Activated T-cell treated with anti-CD3 and anti-CD28 coated beads, Interleukin-2, amount 50 U/mL, for 4 hours (primary cell): ENCODE measurements at regions not wholly inside any gene's neighbourhood (a gene's known extent, or its start where the extent isn't known, plus 50 kb on each side); places are given as distances from the start of the nearest gene placed in this dataset.

Experiments used
- ATAC-seq, 2 donors: fragments of 200-7000 bp; cut with Tn5 transposase; one replicate each; pipeline ENCODE4 v1.10.0; 2021
- DNase-seq: peaks from one replicate; pipeline ENCODE4 v3.0.0-alpha.2; 2020
- H3K27me3 Mint-ChIP-seq: one replicate; pipeline ENCODE4 v1.8.0; 2021; ENCODE audit warnings: low read depth, mixed read lengths
- H3K36me3 Mint-ChIP-seq: one replicate; pipeline ENCODE4 v1.8.0; 2022; ENCODE audit warnings: mixed read lengths; ENCODE audit not compliant: insufficient read depth
- H3K4me1 Mint-ChIP-seq: one replicate; pipeline ENCODE4 v1.8.0; 2021; ENCODE audit warnings: low read depth, mixed read lengths
- H3K4me3 Mint-ChIP-seq: one replicate; pipeline ENCODE4 v1.8.0; 2021; ENCODE audit warnings: mild to moderate bottlenecking, moderate library complexity, mixed read lengths
- H3K9me3 Mint-ChIP-seq: one replicate; pipeline ENCODE4 v1.8.0; 2021; ENCODE audit warnings: mixed read lengths

DNA sequence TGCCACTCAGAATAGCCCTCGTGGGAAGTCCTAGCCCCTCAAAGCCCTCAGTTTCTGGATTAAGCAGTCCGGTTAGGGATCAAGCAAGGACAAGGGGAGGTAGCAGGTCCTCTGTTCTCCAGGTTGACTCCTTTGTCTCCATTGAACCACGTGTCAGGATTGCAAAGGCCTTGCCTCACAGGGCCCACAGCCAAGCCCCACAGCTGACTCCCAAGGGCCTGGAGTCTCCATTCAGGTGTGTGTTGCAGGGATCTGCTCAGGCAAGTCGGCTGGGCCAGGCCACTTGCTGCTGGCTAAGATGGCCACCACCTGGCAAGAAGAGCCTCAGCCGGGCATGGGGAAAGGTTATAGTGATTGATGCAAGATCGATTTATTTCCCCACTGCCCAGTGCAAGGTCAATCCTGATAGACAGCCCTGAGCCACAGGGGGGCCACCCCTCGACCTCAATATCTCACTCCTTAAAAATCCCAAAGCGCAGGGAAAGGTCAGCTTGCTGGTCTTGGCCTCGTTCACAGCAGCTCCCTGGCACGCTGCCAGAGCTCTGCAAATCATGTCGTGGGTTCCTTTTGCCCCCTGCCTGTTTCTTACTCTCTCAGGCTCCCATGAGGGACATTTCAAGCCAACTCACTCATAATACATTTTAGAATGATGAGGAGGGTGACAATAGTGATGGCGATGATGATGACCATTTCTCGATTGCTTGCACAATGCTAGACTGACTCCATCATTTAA lies 75.9 kb downstream of the EDN3 start:
- Mint-ChIP-seq H3K4me3 (no peak overlapping the region), H3K27me3 (peaks cover 12% of the 10 kb centered on the region), H3K4me1 (no peaks in the 10 kb centered on the region), H3K36me3 (no peaks in the 10 kb centered on the region), H3K9me3 (no peaks in the 10 kb centered on the region)
- DNase-seq (no peak), ATAC-seq (no peak)

DNA sequence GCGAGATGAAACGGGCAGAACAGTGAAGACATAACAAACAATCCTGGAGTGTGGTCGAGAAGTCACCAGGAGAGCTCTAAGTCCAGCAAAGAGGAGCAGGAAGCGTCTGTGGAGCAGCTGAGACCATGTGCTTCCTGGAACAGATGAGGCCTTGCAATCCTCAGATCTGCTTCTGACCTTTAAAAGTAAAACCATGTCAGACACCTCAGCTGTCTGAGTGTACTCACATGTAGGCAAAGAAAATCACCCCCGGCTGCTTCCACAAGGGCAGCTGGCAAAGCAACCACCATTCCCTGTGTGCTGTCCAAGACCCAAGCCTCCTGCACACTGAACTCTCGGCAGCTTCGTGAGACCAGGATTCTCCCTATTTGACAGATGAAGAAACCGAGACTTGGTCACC lies 76.6 kb downstream of the EDN3 start:
- no peaks in the 10 kb centered on the region for H3K36me3 Mint-ChIP-seq
- H3K27me3 Mint-ChIP-seq = peaks cover 12% of the 10 kb centered on the region
- ATAC-seq (no peak), DNase-seq (no peak)
- H3K4me1 Mint-ChIP-seq = no peaks in the 10 kb centered on the region
- no peak overlapping the region for H3K4me3 Mint-ChIP-seq
- no peaks in the 10 kb centered on the region for H3K9me3 Mint-ChIP-seq

DNA sequence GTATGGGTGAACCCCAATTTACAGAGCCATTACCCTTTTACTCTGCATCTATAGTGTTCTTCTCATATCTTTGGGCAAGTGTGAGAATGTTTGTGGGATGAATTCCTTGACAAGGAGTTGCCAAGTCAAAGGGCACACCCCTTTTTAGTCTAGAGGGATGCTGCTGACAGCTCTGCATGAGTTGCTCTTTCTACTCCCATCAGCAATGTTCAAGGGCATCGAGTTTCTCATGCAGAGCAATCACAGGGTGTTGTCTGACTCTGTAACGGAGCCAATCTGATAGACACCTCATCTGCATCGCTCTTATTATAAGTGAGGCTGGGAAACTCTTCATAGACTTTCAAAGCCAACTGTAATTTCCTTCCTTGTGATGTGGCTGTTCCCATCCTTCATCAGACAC lies 77.4 kb downstream of the EDN3 start:
- H3K27me3 Mint-ChIP-seq = peaks cover 8% of the 10 kb centered on the region
- H3K4me1 Mint-ChIP-seq = no peaks in the 10 kb centered on the region
- no peaks in the 10 kb centered on the region for H3K9me3 Mint-ChIP-seq
- ATAC-seq (no peak), DNase-seq (no peak)
- H3K4me3 Mint-ChIP-seq = no peak overlapping the region
- H3K36me3 Mint-ChIP-seq = no peaks in the 10 kb centered on the region

DNA sequence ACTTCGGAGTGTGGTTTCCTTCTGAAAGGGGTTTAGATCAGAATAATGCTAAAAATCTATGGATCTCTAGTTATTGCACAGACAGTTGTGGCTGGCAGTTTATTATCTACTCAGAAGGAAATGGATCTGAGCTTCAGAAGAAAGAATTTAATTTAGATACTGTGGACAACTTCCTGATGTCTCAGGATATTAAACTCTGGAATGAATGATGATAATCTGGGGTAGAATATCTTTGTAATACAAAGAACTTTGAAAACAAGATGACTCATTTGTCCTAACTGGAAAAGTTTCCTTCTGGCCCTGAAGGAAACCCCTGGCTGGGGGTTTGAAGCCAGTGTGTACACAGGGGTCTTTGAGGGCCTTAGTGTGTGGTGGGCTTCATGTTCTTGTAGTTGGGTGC lies 78.0 kb downstream of the EDN3 start:
- peaks cover 4% of the 10 kb centered on the region for H3K27me3 Mint-ChIP-seq
- H3K4me1 Mint-ChIP-seq = no peaks in the 10 kb centered on the region
- ATAC-seq = no peak
- H3K4me3 Mint-ChIP-seq = no peak overlapping the region
- H3K36me3 Mint-ChIP-seq = no peaks in the 10 kb centered on the region
- no peak for DNase-seq
- no peaks in the 10 kb centered on the region for H3K9me3 Mint-ChIP-seq

DNA sequence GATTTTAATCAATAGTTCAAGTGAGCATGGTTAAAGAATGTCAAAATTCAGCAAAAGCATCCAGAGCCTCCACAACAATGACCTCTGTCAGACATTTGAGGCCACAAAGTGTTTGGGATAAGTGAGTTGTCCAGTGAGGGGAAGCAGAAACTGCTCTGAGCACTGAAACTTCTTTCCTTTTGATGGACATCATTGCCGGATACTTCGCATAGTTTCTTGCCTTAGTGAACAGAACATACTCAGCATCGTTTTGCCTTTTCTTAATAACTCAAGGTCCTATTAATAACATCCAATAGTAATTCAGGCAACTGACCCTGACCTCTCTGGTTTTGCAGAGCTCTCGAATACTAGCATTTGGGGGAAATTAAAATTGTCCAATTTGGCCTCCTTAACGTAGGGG lies 78.6 kb downstream of the EDN3 start:
- Mint-ChIP-seq H3K36me3 (no peaks in the 10 kb centered on the region), H3K4me1 (no peaks in the 10 kb centered on the region), H3K4me3 (no peak overlapping the region), H3K27me3 (no peaks in the 10 kb centered on the region), H3K9me3 (no peaks in the 10 kb centered on the region)
- no peak for DNase-seq
- ATAC-seq = no peak

DNA sequence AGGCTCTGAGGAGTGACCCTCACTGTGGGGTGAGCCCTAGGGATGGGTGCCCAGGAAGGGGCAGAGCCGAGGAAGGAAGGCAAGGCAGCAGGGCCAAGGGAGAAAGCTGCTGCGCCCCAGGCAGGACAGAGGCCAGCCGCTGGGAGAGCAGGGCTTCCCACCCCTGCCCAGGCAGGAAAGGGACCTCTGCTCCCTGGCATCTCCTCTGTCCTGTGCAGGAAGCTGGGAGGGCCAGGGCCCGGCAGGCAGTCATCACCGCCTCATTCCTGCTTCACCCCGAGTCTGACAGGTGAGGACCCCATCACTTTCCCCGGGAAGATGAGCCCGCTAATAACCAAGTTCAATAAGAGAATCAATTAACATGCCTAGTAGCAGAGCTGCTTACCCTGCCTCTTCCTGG lies 81.3 kb downstream of the EDN3 start:
- no peak for ATAC-seq
- Mint-ChIP-seq H3K4me1 (peaks cover 9% of the 10 kb centered on the region), H3K27me3 (no peaks in the 10 kb centered on the region), H3K36me3 (no peaks in the 10 kb centered on the region), H3K4me3 (no peak overlapping the region), H3K9me3 (no peaks in the 10 kb centered on the region)
- no peak for DNase-seq

DNA sequence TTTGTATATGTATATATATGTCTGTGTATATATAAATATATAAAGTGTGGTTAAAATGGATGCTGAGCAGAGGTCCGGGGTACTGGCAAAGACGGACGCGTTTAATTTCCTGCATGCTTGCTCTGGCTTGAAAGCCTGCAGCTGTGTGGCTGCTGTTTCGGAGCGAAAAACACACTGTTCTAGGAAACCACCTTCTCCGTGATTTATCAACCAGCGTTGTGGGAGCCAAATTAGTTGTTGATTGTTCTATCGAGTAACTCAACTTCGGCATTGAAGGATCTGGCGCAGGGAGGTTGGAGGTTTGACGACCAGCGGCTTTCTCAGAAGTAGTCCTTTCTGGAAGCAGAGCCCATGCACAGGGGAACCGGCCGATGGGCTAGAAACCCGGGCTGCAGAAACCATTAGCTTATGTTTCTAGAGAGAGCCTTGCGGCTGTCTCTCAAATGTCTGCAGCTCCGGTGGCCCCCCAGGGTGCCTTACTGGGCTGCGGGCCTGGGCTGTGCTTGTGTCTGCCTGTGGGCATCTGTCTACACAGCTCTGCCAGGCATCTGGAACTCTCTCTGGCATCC lies 81.8 kb downstream of the EDN3 start:
- no peak for DNase-seq
- Mint-ChIP-seq H3K4me3 (no peak overlapping the region), H3K9me3 (no peaks in the 10 kb centered on the region), H3K27me3 (no peaks in the 10 kb centered on the region), H3K4me1 (peaks cover 9% of the 10 kb centered on the region), H3K36me3 (no peaks in the 10 kb centered on the region)
- ATAC-seq = no peak

DNA sequence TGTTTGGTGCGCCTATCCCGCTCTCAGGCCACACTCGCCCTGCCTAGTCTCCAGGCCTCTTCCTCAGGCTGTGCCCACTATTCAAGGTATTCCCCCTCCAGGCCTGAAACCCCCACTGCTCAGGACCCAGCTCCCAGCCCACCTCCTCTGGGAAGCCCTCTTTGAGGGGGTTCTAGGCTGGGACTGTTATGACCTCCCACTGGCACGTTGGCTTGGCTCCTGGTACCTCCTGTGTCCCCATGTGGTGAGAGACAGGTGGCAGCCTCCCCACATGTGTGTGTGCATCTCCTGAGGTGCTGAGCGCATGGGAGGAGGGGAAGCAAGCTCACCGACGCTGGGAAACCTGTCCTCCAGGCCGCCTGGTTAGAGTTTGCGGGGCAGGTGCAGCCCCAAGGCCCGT lies 82.5 kb downstream of the EDN3 start:
- H3K9me3 Mint-ChIP-seq = no peaks in the 10 kb centered on the region
- DNase-seq = no peak
- ATAC-seq = no peak
- peaks cover 9% of the 10 kb centered on the region for H3K4me1 Mint-ChIP-seq
- H3K36me3 Mint-ChIP-seq = no peaks in the 10 kb centered on the region
- no peaks in the 10 kb centered on the region for H3K27me3 Mint-ChIP-seq
- no peak overlapping the region for H3K4me3 Mint-ChIP-seq

DNA sequence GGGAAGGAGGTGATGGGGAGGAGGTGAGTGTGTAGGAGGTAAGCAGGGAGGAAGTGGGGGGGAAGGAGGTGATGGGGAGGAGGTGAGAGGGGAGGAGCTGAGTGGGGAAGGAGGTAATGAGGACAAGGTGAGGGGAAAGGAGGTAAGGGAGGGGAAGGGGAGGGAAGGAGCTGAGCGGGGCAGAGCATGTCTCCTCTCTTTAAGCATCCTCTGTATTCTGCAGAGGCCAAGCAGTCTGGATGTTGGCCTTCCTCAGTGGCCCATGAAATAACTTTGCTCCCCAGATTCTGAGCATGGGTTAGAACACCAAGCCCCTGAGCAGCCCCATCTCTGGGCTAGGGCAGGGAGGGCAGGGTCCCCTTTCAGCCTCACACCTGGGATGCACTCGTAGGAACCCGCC lies 84.6 kb downstream of the EDN3 start:
- ATAC-seq = no peak
- Mint-ChIP-seq H3K4me3 (no peak overlapping the region), H3K9me3 (no peaks in the 10 kb centered on the region), H3K4me1 (peaks cover 9% of the 10 kb centered on the region), H3K27me3 (peaks cover 4% of the 10 kb centered on the region), H3K36me3 (no peaks in the 10 kb centered on the region)
- DNase-seq = no peak

DNA sequence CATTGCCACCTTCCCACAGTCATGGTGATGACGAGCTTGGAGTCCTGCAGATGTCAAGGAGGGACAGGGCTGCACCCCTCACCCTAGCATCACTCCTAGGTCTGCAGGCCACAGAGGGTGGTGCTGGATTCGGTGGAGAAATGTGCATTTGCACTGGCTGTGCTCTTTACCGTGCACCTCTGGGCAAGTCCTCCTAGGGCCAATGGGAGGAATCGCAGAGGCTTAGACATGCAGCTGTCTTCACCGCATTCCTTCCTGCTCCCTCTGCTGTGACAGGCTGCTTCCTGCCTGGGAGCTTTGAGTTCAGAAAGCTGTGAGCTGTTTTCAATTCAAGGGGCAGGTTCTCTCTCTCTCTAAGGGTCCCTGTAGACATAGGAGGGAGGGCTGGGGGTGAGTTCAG lies 85.1 kb downstream of the EDN3 start:
- H3K36me3 Mint-ChIP-seq = no peaks in the 10 kb centered on the region
- H3K4me1 Mint-ChIP-seq = peaks cover 9% of the 10 kb centered on the region
- peaks cover 4% of the 10 kb centered on the region for H3K27me3 Mint-ChIP-seq
- no peak for ATAC-seq
- no peaks in the 10 kb centered on the region for H3K9me3 Mint-ChIP-seq
- H3K4me3 Mint-ChIP-seq = no peak overlapping the region
- DNase-seq = no peak

DNA sequence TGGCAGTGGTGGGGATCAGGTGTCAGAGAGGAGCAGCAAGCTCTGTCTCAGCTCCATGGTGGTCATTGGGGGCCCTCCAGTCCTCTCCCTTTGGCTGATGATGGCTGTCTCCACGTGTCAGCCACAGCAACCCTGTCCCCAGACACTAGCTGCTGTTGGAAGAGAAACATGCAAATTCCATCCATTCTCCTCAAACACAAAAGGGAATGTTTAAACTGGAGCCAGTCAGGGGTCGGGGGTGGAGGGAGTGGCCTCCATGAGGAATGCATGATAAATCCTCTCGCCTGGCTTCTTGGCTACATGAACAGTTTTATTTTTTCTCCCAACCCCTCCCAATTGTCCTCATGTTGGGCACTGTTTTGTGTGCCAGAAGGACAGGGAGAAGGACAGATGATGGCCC lies 86.4 kb downstream of the EDN3 start:
- Mint-ChIP-seq H3K36me3 (no peaks in the 10 kb centered on the region), H3K4me1 (peaks cover 9% of the 10 kb centered on the region), H3K9me3 (no peaks in the 10 kb centered on the region), H3K4me3 (no peak overlapping the region), H3K27me3 (peaks cover 4% of the 10 kb centered on the region)
- DNase-seq = no peak
- no peak for ATAC-seq

DNA sequence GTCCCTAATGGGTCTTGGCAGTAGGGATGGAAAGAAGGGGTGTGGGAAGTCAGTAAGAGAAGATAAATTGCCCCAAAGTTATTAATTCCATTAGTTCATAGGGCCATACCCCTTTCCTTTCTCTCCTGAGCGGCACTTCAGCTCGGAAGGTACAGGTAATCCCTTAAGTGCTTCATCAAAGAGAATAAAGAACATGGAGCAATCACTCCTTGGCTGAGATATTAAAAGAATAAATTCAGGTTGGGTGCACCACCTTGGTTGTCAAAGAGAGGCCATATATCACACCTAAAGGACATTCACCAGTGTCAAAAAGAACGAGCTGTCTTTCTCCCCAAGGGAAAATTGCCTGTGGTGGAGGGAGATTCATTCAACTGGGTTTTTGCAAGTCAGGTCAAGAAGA lies 87.5 kb downstream of the EDN3 start:
- H3K4me1 Mint-ChIP-seq = peaks cover 9% of the 10 kb centered on the region
- H3K36me3 Mint-ChIP-seq = no peaks in the 10 kb centered on the region
- H3K27me3 Mint-ChIP-seq = peaks cover 4% of the 10 kb centered on the region
- H3K9me3 Mint-ChIP-seq = no peaks in the 10 kb centered on the region
- no peak for DNase-seq
- H3K4me3 Mint-ChIP-seq = no peak overlapping the region
- no peak for ATAC-seq

DNA sequence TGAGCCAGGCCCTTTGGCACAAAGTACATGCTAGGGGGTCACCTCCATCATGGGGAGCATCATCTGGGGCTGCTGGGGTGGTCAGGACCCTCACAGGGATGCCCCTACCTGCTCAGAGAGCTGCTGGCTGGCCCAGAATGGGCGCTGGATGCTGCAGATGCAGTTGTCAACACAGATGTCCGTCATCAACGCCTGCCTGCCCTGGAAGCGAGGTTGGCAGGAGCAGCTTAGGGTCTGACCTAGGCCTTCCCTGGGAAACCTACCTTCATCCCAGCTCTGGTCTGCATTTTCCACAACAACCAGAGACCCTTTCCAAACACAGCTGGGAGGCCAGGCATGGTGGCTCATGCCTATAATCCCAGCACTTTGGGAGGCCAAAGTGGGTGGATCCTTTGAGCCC lies 88.0 kb downstream of the EDN3 start:
- no peaks in the 10 kb centered on the region for H3K36me3 Mint-ChIP-seq
- peaks cover 4% of the 10 kb centered on the region for H3K27me3 Mint-ChIP-seq
- DNase-seq (no peak), ATAC-seq (no peak)
- no peaks in the 10 kb centered on the region for H3K9me3 Mint-ChIP-seq
- no peak overlapping the region for H3K4me3 Mint-ChIP-seq
- H3K4me1 Mint-ChIP-seq = peaks cover 9% of the 10 kb centered on the region

DNA sequence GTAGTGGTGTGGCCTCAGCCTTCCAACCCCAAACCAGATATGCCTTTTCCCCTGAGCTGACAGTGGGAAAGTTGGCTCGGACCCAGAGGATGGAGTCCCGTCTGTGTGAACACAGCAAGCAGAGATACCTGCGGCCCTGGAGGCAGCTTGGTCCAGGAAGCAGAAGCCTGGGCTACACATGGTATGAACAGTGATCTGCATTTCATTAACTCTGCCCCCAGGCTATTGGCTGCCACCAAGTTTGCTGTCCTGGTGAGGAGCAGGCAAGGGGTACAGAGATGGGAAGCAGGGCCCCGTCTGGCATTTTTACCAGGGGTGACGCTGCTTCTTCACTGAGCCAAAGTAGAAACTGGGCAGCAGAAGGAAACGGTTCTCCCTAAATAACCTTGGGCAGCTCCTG lies 90.0 kb downstream of the EDN3 start:
- no peak for DNase-seq
- no peaks in the 10 kb centered on the region for H3K9me3 Mint-ChIP-seq

DNA sequence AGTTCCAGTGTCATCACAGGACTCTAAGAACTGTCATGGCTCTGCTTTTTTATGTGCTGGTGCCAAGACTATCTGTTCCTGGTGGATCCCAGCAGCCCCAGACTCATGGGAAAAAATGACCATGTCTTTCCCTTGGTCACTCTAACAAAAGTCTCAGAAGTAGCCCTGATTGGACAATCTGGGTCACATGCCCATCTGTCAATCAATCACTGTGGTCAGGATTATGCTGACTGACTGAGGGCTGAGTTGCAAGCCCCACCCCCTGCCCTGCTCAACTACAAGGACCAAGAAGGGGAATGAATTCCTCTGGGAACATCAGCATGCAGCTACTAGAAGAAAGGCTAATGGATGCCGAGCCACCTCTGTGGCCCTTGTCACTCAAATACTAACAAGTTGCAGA lies 91.6 kb downstream of the EDN3 start:
- H3K36me3 Mint-ChIP-seq = no peaks in the 10 kb centered on the region
- H3K27me3 Mint-ChIP-seq = peaks cover 8% of the 10 kb centered on the region
- DNase-seq = no peak
- H3K4me1 Mint-ChIP-seq = no peaks in the 10 kb centered on the region
- ATAC-seq = no peak
- no peak overlapping the region for H3K4me3 Mint-ChIP-seq
- no peaks in the 10 kb centered on the region for H3K9me3 Mint-ChIP-seq

More for the DNA sequence above, 90.0 kb downstream of the EDN3 start:
- ATAC-seq = no peak
- Mint-ChIP-seq H3K4me3 (no peak overlapping the region), H3K4me1 (peaks cover 7% of the 10 kb centered on the region), H3K27me3 (peaks cover 8% of the 10 kb centered on the region), H3K36me3 (no peaks in the 10 kb centered on the region)
